SK-N-SH treated with all-trans-retinoic acid at 6 μM for 48 hours (cell line): ENCODE measurements at regions not wholly inside any gene's neighbourhood (a gene's known extent, or its start where the extent isn't known, plus 50 kb on each side); places are given as distances from the start of the nearest gene placed in this dataset.

Experiments used
- ATAC-seq: fragments of 200-7000 bp; cut with Tn5 transposase; 3 replicates; pipeline ENCODE4 v1.9.1; 2020; ENCODE audit warnings: mild to moderate bottlenecking, moderate library complexity
- CREB5 ChIP-seq: fragments of 250-450 bp; sonication (Bioruptor Pico); IDR thresholded peaks from 2 replicates; pipeline ENCODE4 v1.5.1; 2020; ENCODE audit warnings: low read depth, mild to moderate bottlenecking, moderate library complexity
- CSRNP3 ChIP-seq: fragments of 250-450 bp; sonication (Bioruptor Pico); IDR thresholded peaks from 2 replicates; pipeline ENCODE4 v1.5.1; 2021; ENCODE audit warnings: mild to moderate bottlenecking, moderate library complexity
- ISL1 ChIP-seq: fragments of 250-450 bp; sonication (Bioruptor Pico); IDR thresholded peaks from 2 replicates; pipeline ENCODE4 v2.1.2; 2022; ENCODE audit warnings: mild to moderate bottlenecking, moderate library complexity
- PATZ1 ChIP-seq: fragments of 250-450 bp; sonication (Bioruptor Pico); IDR thresholded peaks from 2 replicates; pipeline ENCODE4 v1.8.0; 2020; ENCODE audit warnings: mild to moderate bottlenecking, moderate library complexity, borderline replicate concordance
- POU6F1 ChIP-seq: fragments of 250-450 bp; sonication (Bioruptor Pico); IDR thresholded peaks from 2 replicates; pipeline ENCODE4 v1.8.0; 2021; ENCODE audit warnings: low read depth, mild to moderate bottlenecking, moderate library complexity, borderline replicate concordance
- PPARA ChIP-seq: fragments of 250-450 bp; sonication (Bioruptor Pico); IDR thresholded peaks from 2 replicates; pipeline ENCODE4 v1.5.0; 2020; ENCODE audit warnings: mild to moderate bottlenecking, borderline replicate concordance
- SNAI2 ChIP-seq: fragments of 250-450 bp; sonication (Bioruptor Pico); IDR thresholded peaks from 2 replicates; pipeline ENCODE4 v1.5.0; 2020; ENCODE audit warnings: mild to moderate bottlenecking, moderate library complexity
- TCF4 ChIP-seq: fragments of 250-450 bp; sonication (Bioruptor Pico); IDR thresholded peaks from 2 replicates; pipeline ENCODE4 v1.8.0; 2021; ENCODE audit warnings: mild to moderate bottlenecking, moderate library complexity, borderline replicate concordance
- TOX ChIP-seq: fragments of 250-450 bp; sonication (Bioruptor Pico); IDR thresholded peaks from 2 replicates; pipeline ENCODE4 v1.8.0; 2021; ENCODE audit warnings: mild to moderate bottlenecking, moderate library complexity, borderline replicate concordance
- TSHZ2 ChIP-seq: fragments of 250-450 bp; sonication (Bioruptor Pico); IDR thresholded peaks from 2 replicates; pipeline ENCODE4 v1.5.0; 2020; ENCODE audit warnings: mild to moderate bottlenecking, moderate library complexity
- ZC3H10 ChIP-seq: fragments of 250-450 bp; sonication (Bioruptor Pico); IDR thresholded peaks from 2 replicates; pipeline ENCODE4 v1.5.1; 2021; ENCODE audit warnings: mild to moderate bottlenecking, moderate library complexity
- ZNF565 ChIP-seq: fragments of 450-650 bp; formaldehyde crosslinking; conservative IDR thresholded peaks from 2 replicates; pipeline ENCODE4 v1.5.0; 2020; ENCODE audit warnings: low read depth, mild to moderate bottlenecking, moderate library complexity
- ZNF70 ChIP-seq: fragments of 450-650 bp; formaldehyde crosslinking; IDR thresholded peaks from 2 replicates; pipeline ENCODE4 v1.5.0; 2020; ENCODE audit warnings: mild to moderate bottlenecking, moderate library complexity

GRCh38 chr10:4678951-4679671 is 146.9 kb upstream of the AKR1E2 start:
- TF ChIP-seq POU6F1 (CRISPR knock-in tag), result no peak
- TF ChIP-seq SNAI2, result no peak
- TF ChIP-seq ZC3H10 (CRISPR knock-in tag), result no peak
- no peak for TF ChIP-seq ZNF70
- TF ChIP-seq PATZ1 (CRISPR knock-in tag), result no peak
- TF ChIP-seq TCF4 (CRISPR knock-in tag), result no peak
- no peak for ATAC-seq

- no peak for ATAC-seq
- no peak for TF ChIP-seq POU6F1 (CRISPR knock-in tag)
- TF ChIP-seq TOX, result no peak
- TF ChIP-seq ZNF565 (CRISPR knock-in tag), result no peak
- TF ChIP-seq CSRNP3 (CRISPR knock-in tag), result no peak
- no peak for TF ChIP-seq PPARA (CRISPR knock-in tag)
- TF ChIP-seq ZNF70, result no peak
- no peak for TF ChIP-seq TSHZ2 (CRISPR knock-in tag)
- TF ChIP-seq ISL1 (CRISPR knock-in tag), result no peak
- no peak for TF ChIP-seq CREB5 (CRISPR knock-in tag)
- no peak for TF ChIP-seq PATZ1 (CRISPR knock-in tag)
- TF ChIP-seq, all 23 proteins: peak for 0
Observed at GRCh38 chr10:4678023-4678950, 147.7 kb upstream of the AKR1E2 start.
